A549 (cell line): ENCODE measurements at regions not wholly inside any gene's neighbourhood (a gene's known extent, or its start where the extent isn't known, plus 50 kb on each side); places are given as distances from the start of the nearest gene placed in this dataset.

Experiments
- BHLHE40 ChIP-seq: IDR thresholded peaks from 2 replicates; pipeline ENCODE4 v1.6.1; 2012; ENCODE audit warnings: low read depth, low read length, inconsistent platforms
- CTCF ChIP-seq: fragments of >200 bp; sonication (Bioruptor Twin); formaldehyde crosslinking; IDR thresholded peaks from 3 replicates; pipeline ENCODE4 v1.5.1; 2016
- EP300 ChIP-seq, 2 experiments: fragments of >200 bp; sonication (Bioruptor Twin); formaldehyde crosslinking; IDR thresholded peaks; 2 replicates in 1 of 2; 3 replicates in 1 of 2; pipeline ENCODE4 v1.6.1; 2016 to 2017
- ESRRA ChIP-seq: fragments of 150-350 bp; IDR thresholded peaks from 2 replicates; pipeline ENCODE4 v1.6.1; 2014; ENCODE audit warnings: mild to moderate bottlenecking, low read length, borderline replicate concordance
- HEYL ChIP-seq: fragments of 250-450 bp; sonication (Bioruptor Pico); IDR thresholded peaks from 2 replicates; pipeline ENCODE4 v1.8.0; 2021; ENCODE audit warnings: mild to moderate bottlenecking, moderate library complexity
- MAX ChIP-seq: IDR thresholded peaks from 2 replicates; pipeline ENCODE4 v1.6.1; 2012
- MYC ChIP-seq: IDR thresholded peaks from 2 replicates; pipeline ENCODE4 v1.6.1; 2012; ENCODE audit warnings: mild to moderate bottlenecking, inconsistent platforms, low read length, improper control_type of control experiment, borderline replicate concordance
- NR3C1 ChIP-seq: fragments of >200 bp; sonication (Bioruptor Twin); formaldehyde crosslinking; IDR thresholded peaks from 3 replicates; pipeline ENCODE4 v1.6.1; 2017
- POLR2A ChIP-seq: IDR thresholded peaks from 2 replicates; pipeline ENCODE4 v1.6.1; 2012; ENCODE audit warnings: mild to moderate bottlenecking, low read length
- REST ChIP-seq: fragments of 200-600 bp; sonication (generic); IDR thresholded peaks from 2 replicates; pipeline ENCODE4 v1.6.1; 2016; ENCODE audit warnings: antibody characterized with exemption, mild to moderate bottlenecking, moderate library complexity
- USF2 ChIP-seq: fragments of 450-650 bp; IDR thresholded peaks from 2 replicates; pipeline ENCODE4 v1.6.1; 2014; ENCODE audit warnings: antibody characterized with exemption

GRCh38 chr16:66242672-66243071 is 123.8 kb upstream of the CDH5 start:
- TF ChIP-seq POLR2A (no peak), CTCF (no peak), HEYL (CRISPR knock-in tag) (no peak), EP300 (IDR thresholded peaks at IDR 0.05) (no peak), MYC (no peak), ESRRA (no peak), NR3C1 (no peak), USF2 (no peak), REST (no peak), MAX (no peak), BHLHE40 (no peak)
